ENCODE measurements at regions not wholly inside any gene's neighbourhood (a gene's known extent, or its start where the extent isn't known, plus 50 kb on each side); places are given as distances from the start of the nearest gene placed in this dataset.
"Not testable (repeated sequence)": the region's sequence is repeated elsewhere in the genome, so short reads cannot be mapped to it uniquely, and the experiment has no call there.

- no peak for DNase-seq (ENCODE audit: low read depth in 2 of 2)
These were observed 399.0 kb downstream of the HTR1A start for GRCh38 chr5:63563008-63563917.

GRCh38 chr5:63555874-63556273 is 406.4 kb downstream of the HTR1A start:
- no peak for DNase-seq (ENCODE audit: low read depth in 2 of 2)

- no peak for DNase-seq (ENCODE audit: low read depth in 2 of 2)
These were observed 408.1 kb downstream of the HTR1A start for GRCh38 chr5:63554191-63554590.

- no peak for DNase-seq (ENCODE audit: low read depth in 2 of 2)
These were observed 409.2 kb downstream of the HTR1A start for GRCh38 chr5:63553073-63553472.

GRCh38 chr5:63535840-63536602 is 426.2 kb downstream of the HTR1A start:
- DNase-seq (ENCODE audit: low read depth in 2 of 2), result no peak

GRCh38 chr5:63524281-63524680 is 438.0 kb downstream of the HTR1A start:
- DNase-seq (ENCODE audit: low read depth in 2 of 2), result no peak

- DNase-seq (ENCODE audit: low read depth in 2 of 2), result no peak
These were observed 446.2 kb downstream of the HTR1A start for GRCh38 chr5:63516006-63516405.

- DNase-seq (ENCODE audit: low read depth in 2 of 2), result no peak
These were observed 462.0 kb downstream of the HTR1A start for GRCh38 chr5:63500242-63500641.

GRCh38 chr5:63495225-63495624 is 467.0 kb downstream of the HTR1A start:
- no peak for DNase-seq (ENCODE audit: low read depth in 2 of 2)

- no peak for DNase-seq (ENCODE audit: low read depth in 2 of 2)
These were observed 478.9 kb downstream of the HTR1A start for GRCh38 chr5:63483338-63483737.

- no peak for DNase-seq (ENCODE audit: low read depth in 2 of 2)
These were observed 488.8 kb downstream of the HTR1A start for GRCh38 chr5:63473335-63473967.

GRCh38 chr5:63456279-63456678 is 506.0 kb downstream of the HTR1A start:
- no peak for DNase-seq (ENCODE audit: low read depth in 2 of 2)

GRCh38 chr5:63451188-63451587 is 511.1 kb downstream of the HTR1A start:
- no peak for DNase-seq (ENCODE audit: low read depth in 2 of 2)

- no peak for DNase-seq (ENCODE audit: low read depth in 2 of 2)
These were observed 522.7 kb downstream of the HTR1A start for GRCh38 chr5:63439537-63439936.

GRCh38 chr5:63409737-63410136 is 552.5 kb downstream of the HTR1A start:
- DNase-seq (ENCODE audit: low read depth in 2 of 2), result no peak

GRCh38 chr5:63408984-63409383 is 553.3 kb downstream of the HTR1A start:
- no peak for DNase-seq (ENCODE audit: low read depth in 2 of 2)

GRCh38 chr5:63401436-63402046 is 560.7 kb downstream of the HTR1A start:
- peak in 1 of 2 experiments; percentile 11 for DNase-seq (ENCODE audit: low read depth in 2 of 2)

- DNase-seq (ENCODE audit: low read depth in 2 of 2), result no peak
These were observed 562.2 kb downstream of the HTR1A start for GRCh38 chr5:63400079-63400478.

- no peak for DNase-seq (ENCODE audit: low read depth in 2 of 2)
These were observed 563.9 kb downstream of the HTR1A start for GRCh38 chr5:63398346-63398745.

GRCh38 chr5:63388188-63388587 is 574.1 kb downstream of the HTR1A start:
- DNase-seq (ENCODE audit: low read depth in 2 of 2), result not testable (repeated sequence)

GRCh38 chr5:63375851-63376250 is 586.4 kb downstream of the HTR1A start:
- DNase-seq (ENCODE audit: low read depth in 2 of 2), result no peak

GRCh38 chr5:63374085-63374484 is 588.2 kb downstream of the HTR1A start:
- DNase-seq (ENCODE audit: low read depth in 2 of 2), result no peak
